ENCODE measurements at regions not wholly inside any gene's neighbourhood (a gene's known extent, or its start where the extent isn't known, plus 50 kb on each side); places are given as distances from the start of the nearest gene placed in this dataset.

GRCh38 chr19:57053401-57053800 is 66.4 kb upstream of the USP29 start:
- TF ChIP-seq CTCF (IDR thresholded peaks at IDR 0.05) (no peak), POLR2A (IDR thresholded peaks at IDR 0.05) (no peak)
- no peak for DNase-seq
- no peak overlapping the region for H3K27ac ChIP-seq
- H3K27me3 ChIP-seq: no peaks in the 10 kb centered on the region
- no peak overlapping the region for H3K4me3 ChIP-seq
- no peaks in the 10 kb centered on the region for H3K4me1 ChIP-seq
- no peaks in the 10 kb centered on the region for H3K9me3 ChIP-seq
- H3K36me3 ChIP-seq: no peaks in the 10 kb centered on the region

GRCh38 chr19:57055956-57056355 is 63.8 kb upstream of the USP29 start:
- Histone ChIP-seq H3K9me3 (no peaks in the 10 kb centered on the region), H3K4me1 (no peaks in the 10 kb centered on the region), H3K27ac (no peak overlapping the region), H3K36me3 (no peaks in the 10 kb centered on the region), H3K4me3 (no peak overlapping the region), H3K27me3 (no peaks in the 10 kb centered on the region)
- TF ChIP-seq POLR2A (IDR thresholded peaks at IDR 0.05) (no peak), CTCF (IDR thresholded peaks at IDR 0.05) (no peak)
- no peak for DNase-seq

GRCh38 chr19:57057036-57057686 is 62.6 kb upstream of the USP29 start:
- TF ChIP-seq POLR2A (IDR thresholded peaks at IDR 0.05): no peak
- TF ChIP-seq CTCF (IDR thresholded peaks at IDR 0.05): no peak
- no peak overlapping the region for H3K4me3 ChIP-seq
- H3K27me3 ChIP-seq: no peaks in the 10 kb centered on the region
- H3K27ac ChIP-seq: no peak overlapping the region
- H3K4me1 ChIP-seq: no peaks in the 10 kb centered on the region
- peak in 1 of 3 donors; percentile 52 for DNase-seq
- no peaks in the 10 kb centered on the region for H3K36me3 ChIP-seq
- no peaks in the 10 kb centered on the region for H3K9me3 ChIP-seq

- DNase-seq: no peak
- no peak overlapping the region for H3K4me3 ChIP-seq
- H3K27ac ChIP-seq: no peak overlapping the region
- H3K36me3 ChIP-seq: no peaks in the 10 kb centered on the region
- TF ChIP-seq CTCF (IDR thresholded peaks at IDR 0.05) (no peak), POLR2A (IDR thresholded peaks at IDR 0.05) (no peak)
- no peaks in the 10 kb centered on the region for H3K4me1 ChIP-seq
- no peaks in the 10 kb centered on the region for H3K27me3 ChIP-seq
- no peaks in the 10 kb centered on the region for H3K9me3 ChIP-seq
These were observed 60.9 kb upstream of the USP29 start for GRCh38 chr19:57058871-57059270.

- no peak for DNase-seq
- no peak overlapping the region for H3K4me3 ChIP-seq
- no peaks in the 10 kb centered on the region for H3K4me1 ChIP-seq
- no peak overlapping the region for H3K27ac ChIP-seq
- peaks cover 0 to 7% (median 0%) of the 10 kb centered on the region in 4 donors for H3K9me3 ChIP-seq
- no peaks in the 10 kb centered on the region for H3K27me3 ChIP-seq
- TF ChIP-seq POLR2A (IDR thresholded peaks at IDR 0.05): no peak
- no peak for TF ChIP-seq CTCF (IDR thresholded peaks at IDR 0.05)
- no peaks in the 10 kb centered on the region for H3K36me3 ChIP-seq
These were observed 56.7 kb upstream of the USP29 start for GRCh38 chr19:57063070-57063469.

GRCh38 chr19:57067440-57067839 is 52.3 kb upstream of the USP29 start:
- no peak for TF ChIP-seq CTCF (IDR thresholded peaks at IDR 0.05)
- no peak for TF ChIP-seq POLR2A (IDR thresholded peaks at IDR 0.05)
- Histone ChIP-seq H3K27me3 (no peaks in the 10 kb centered on the region), H3K4me3 (no peak overlapping the region), H3K27ac (no peak overlapping the region), H3K9me3 (peaks cover 0 to 16% (median 3%) of the 10 kb centered on the region in 4 donors), H3K36me3 (no peaks in the 10 kb centered on the region), H3K4me1 (no peaks in the 10 kb centered on the region)
- DNase-seq: no peak

All from Peyer's patch (tissue), 4 donors.